Esophagus squamous epithelium (tissue), 4 donors: ENCODE measurements at regions not wholly inside any gene's neighbourhood (a gene's known extent, or its start where the extent isn't known, plus 50 kb on each side); places are given as distances from the start of the nearest gene placed in this dataset.

ENCODE experiments used
- POLR2A ChIP-seq, 4 donors: fragments of 450-650 bp; IDR thresholded peaks; one replicate each; pipeline ENCODE4 v1.6.1; 2017; ENCODE audit warnings: antibody characterized with exemption in 4 of 4, mild to moderate bottlenecking in 4 of 4, moderate library complexity in 3 of 4
- TF ChIP-seq, protein P1 (sequence below), 6 experiments: fragments of 450-650 bp in 4 of 6; fragments of 200-600 bp in 2 of 6; sonication (generic) in 2 of 6; IDR thresholded peaks; one replicate each; pipeline ENCODE4 v1.5.1; 2016 to 2019; ENCODE audit warnings: antibody characterized with exemption in 6 of 6, mild to moderate bottlenecking in 4 of 6, moderate library complexity in 4 of 6

- TF ChIP-seq, protein P1, sequence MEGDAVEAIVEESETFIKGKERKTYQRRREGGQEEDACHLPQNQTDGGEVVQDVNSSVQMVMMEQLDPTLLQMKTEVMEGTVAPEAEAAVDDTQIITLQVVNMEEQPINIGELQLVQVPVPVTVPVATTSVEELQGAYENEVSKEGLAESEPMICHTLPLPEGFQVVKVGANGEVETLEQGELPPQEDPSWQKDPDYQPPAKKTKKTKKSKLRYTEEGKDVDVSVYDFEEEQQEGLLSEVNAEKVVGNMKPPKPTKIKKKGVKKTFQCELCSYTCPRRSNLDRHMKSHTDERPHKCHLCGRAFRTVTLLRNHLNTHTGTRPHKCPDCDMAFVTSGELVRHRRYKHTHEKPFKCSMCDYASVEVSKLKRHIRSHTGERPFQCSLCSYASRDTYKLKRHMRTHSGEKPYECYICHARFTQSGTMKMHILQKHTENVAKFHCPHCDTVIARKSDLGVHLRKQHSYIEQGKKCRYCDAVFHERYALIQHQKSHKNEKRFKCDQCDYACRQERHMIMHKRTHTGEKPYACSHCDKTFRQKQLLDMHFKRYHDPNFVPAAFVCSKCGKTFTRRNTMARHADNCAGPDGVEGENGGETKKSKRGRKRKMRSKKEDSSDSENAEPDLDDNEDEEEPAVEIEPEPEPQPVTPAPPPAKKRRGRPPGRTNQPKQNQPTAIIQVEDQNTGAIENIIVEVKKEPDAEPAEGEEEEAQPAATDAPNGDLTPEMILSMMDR (IDR thresholded peaks at IDR 0.05): no peak
- no peak for TF ChIP-seq POLR2A (IDR thresholded peaks at IDR 0.05)
Measured at GRCh38 chr7:110399421-110399820, 691.5 kb upstream of the LRRN3 start.
